Natural killer cell (primary cell): ENCODE measurements at regions not wholly inside any gene's neighbourhood (a gene's known extent, or its start where the extent isn't known, plus 50 kb on each side); places are given as distances from the start of the nearest gene placed in this dataset.
A peak's percentile ranks its signal among the peaks of the same experiment; 100 is the strongest.

ENCODE experiments used
- ATAC-seq, 3 donors: fragments of 150-1000 bp in 2 of 3; fragments of 200-7000 bp in 1 of 3; cut with Tn5 transposase; 1 replicate in 1 of 3; 2 replicates in 2 of 3; pipeline ENCODE4 v1.10.0; 2021; ENCODE audit warnings: mild to moderate bottlenecking in 2 of 3, moderate library complexity in 2 of 3
- DNase-seq, 2 donors: peaks; one replicate each; pipeline versions ENCODE4 v3.0.0 to v3.0.0-alpha.2; 2013 to 2021; ENCODE audit warnings: mixed read lengths in 1 of 2
- H3K27ac ChIP-seq: one replicate; pipeline ENCODE4 v1.5.1; 2013; ENCODE audit warnings: mild to moderate bottlenecking, low read length
- H3K27me3 ChIP-seq: one replicate; pipeline ENCODE4 v1.6.1; 2013; ENCODE audit warnings: low read length; ENCODE audit not compliant: control insufficient read depth, insufficient read depth
- H3K36me3 ChIP-seq: one replicate; pipeline ENCODE4 v1.6.1; 2013; ENCODE audit warnings: low read length; ENCODE audit not compliant: control insufficient read depth, insufficient read depth
- H3K4me1 ChIP-seq: one replicate; pipeline ENCODE4 v1.6.1; 2013; ENCODE audit warnings: low read length; ENCODE audit not compliant: control insufficient read depth, insufficient read depth
- H3K4me3 ChIP-seq: one replicate; pipeline ENCODE4 v1.5.1; 2013; ENCODE audit warnings: low read length
- H3K9me3 ChIP-seq: one replicate; pipeline ENCODE4 v1.6.1; 2013; ENCODE audit warnings: low read length; ENCODE audit not compliant: control insufficient read depth, insufficient read depth
- H3K27ac Mint-ChIP-seq, 2 donors: one replicate each; pipeline ENCODE4 v1.8.0; 2022; ENCODE audit warnings: mild to moderate bottlenecking in 2 of 2, mixed read lengths in 2 of 2, moderate library complexity in 1 of 2
- H3K27me3 Mint-ChIP-seq, 2 donors: one replicate each; pipeline ENCODE4 v1.8.0; 2022; ENCODE audit warnings: low read depth in 2 of 2, mixed read lengths in 2 of 2
- H3K36me3 Mint-ChIP-seq: one replicate; pipeline ENCODE4 v1.8.0; 2022; ENCODE audit warnings: mixed read lengths
- H3K4me1 Mint-ChIP-seq, 2 donors: one replicate each; pipeline ENCODE4 v1.8.0; 2022; ENCODE audit warnings: mixed read lengths in 2 of 2
- H3K4me3 Mint-ChIP-seq: one replicate; pipeline ENCODE4 v1.8.0; 2022; ENCODE audit warnings: mild to moderate bottlenecking, moderate library complexity, mixed read lengths
- H3K9me3 Mint-ChIP-seq, 2 donors: one replicate each; pipeline ENCODE4 v1.8.0; 2022; ENCODE audit warnings: mixed read lengths in 2 of 2
- CTCF ChIP-seq: fragments of 200-600 bp; IDR thresholded peaks from one replicate; pipeline ENCODE4 v1.8.0; 2022; ENCODE audit warnings: antibody characterized with exemption
- WGBS: methylation state at CpG from one replicate; pipeline ENCODE4 v1.1.7; 2013; ENCODE audit warnings: missing lambda C conversion rate; ENCODE audit not compliant: insufficient coverage; 5-methylcytosine and 5-hydroxymethylcytosine counted together
- intact Hi-C: fragments of 100-400 bp; cut with micrococcal nuclease; formaldehyde crosslinking; loops from one replicate; pipeline ENCODE4 v1.14.2; 2022

- no peak overlapping the region for H3K27ac ChIP-seq
- H3K9me3 ChIP-seq, result no peaks in the 10 kb centered on the region
- ATAC-seq (no peak), DNase-seq (no peak)
- no peak overlapping the region for H3K4me3 ChIP-seq
- H3K4me1 ChIP-seq, result no peaks in the 10 kb centered on the region
- no peak overlapping the region for H3K27ac Mint-ChIP-seq
- no peaks in the 10 kb centered on the region for H3K4me1 Mint-ChIP-seq
- H3K27me3 Mint-ChIP-seq, result no peaks in the 10 kb centered on the region
- no peaks in the 10 kb centered on the region for H3K36me3 ChIP-seq
- H3K4me3 Mint-ChIP-seq, result no peak overlapping the region
- TF ChIP-seq CTCF, result no peak
- WGBS, result 85% methylated on average over 4 of the region's 4 CpGs
- H3K9me3 Mint-ChIP-seq, result no peaks in the 10 kb centered on the region
- no peaks in the 10 kb centered on the region for H3K36me3 Mint-ChIP-seq
- intact Hi-C loops, result no loop called here
- H3K27me3 ChIP-seq, result no peaks in the 10 kb centered on the region
Measured at GRCh38 chr16:22675745-22676540, 138.0 kb upstream of the HS3ST2 start.

- H3K36me3 Mint-ChIP-seq, result no peaks in the 10 kb centered on the region
- H3K9me3 Mint-ChIP-seq, result no peaks in the 10 kb centered on the region
- H3K4me1 Mint-ChIP-seq, result no peaks in the 10 kb centered on the region
- H3K27me3 ChIP-seq, result no peaks in the 10 kb centered on the region
- intact Hi-C loops, result no loop called here
- TF ChIP-seq CTCF, result no peak
- H3K9me3 ChIP-seq, result no peaks in the 10 kb centered on the region
- H3K36me3 ChIP-seq, result no peaks in the 10 kb centered on the region
- DNase-seq (peak in 1 of 2 donors; percentile 9), ATAC-seq (no peak)
- 93% methylated on average over 8 of the region's 8 CpGs for WGBS
- no peak overlapping the region for H3K4me3 Mint-ChIP-seq
- H3K27ac Mint-ChIP-seq, result no peak overlapping the region
- H3K4me3 ChIP-seq, result no peak overlapping the region
- no peaks in the 10 kb centered on the region for H3K4me1 ChIP-seq
- no peak overlapping the region for H3K27ac ChIP-seq
- no peaks in the 10 kb centered on the region for H3K27me3 Mint-ChIP-seq
Measured at GRCh38 chr16:22677024-22677830, 136.7 kb upstream of the HS3ST2 start.

GRCh38 chr16:22678311-22678710 lies 135.7 kb upstream of the HS3ST2 start:
- no peak overlapping the region for H3K4me3 Mint-ChIP-seq
- Histone ChIP-seq H3K27ac (no peak overlapping the region), H3K4me3 (no peak overlapping the region), H3K9me3 (no peaks in the 10 kb centered on the region), H3K36me3 (no peaks in the 10 kb centered on the region), H3K4me1 (no peaks in the 10 kb centered on the region), H3K27me3 (no peaks in the 10 kb centered on the region)
- no peaks in the 10 kb centered on the region for H3K36me3 Mint-ChIP-seq
- DNase-seq (no peak), ATAC-seq (no peak)
- H3K27ac Mint-ChIP-seq, result no peak overlapping the region
- H3K27me3 Mint-ChIP-seq, result peaks cover 3% of the 10 kb centered on the region in 2 donors
- TF ChIP-seq CTCF, result no peak
- no peaks in the 10 kb centered on the region for H3K4me1 Mint-ChIP-seq
- no peaks in the 10 kb centered on the region for H3K9me3 Mint-ChIP-seq
- intact Hi-C loops, result no loop called here
- WGBS, result 71% methylated on average over 2 of the region's 2 CpGs
